ENCODE measurements at regions not wholly inside any gene's neighbourhood (a gene's known extent, or its start where the extent isn't known, plus 50 kb on each side); places are given as distances from the start of the nearest gene placed in this dataset.

DNA sequence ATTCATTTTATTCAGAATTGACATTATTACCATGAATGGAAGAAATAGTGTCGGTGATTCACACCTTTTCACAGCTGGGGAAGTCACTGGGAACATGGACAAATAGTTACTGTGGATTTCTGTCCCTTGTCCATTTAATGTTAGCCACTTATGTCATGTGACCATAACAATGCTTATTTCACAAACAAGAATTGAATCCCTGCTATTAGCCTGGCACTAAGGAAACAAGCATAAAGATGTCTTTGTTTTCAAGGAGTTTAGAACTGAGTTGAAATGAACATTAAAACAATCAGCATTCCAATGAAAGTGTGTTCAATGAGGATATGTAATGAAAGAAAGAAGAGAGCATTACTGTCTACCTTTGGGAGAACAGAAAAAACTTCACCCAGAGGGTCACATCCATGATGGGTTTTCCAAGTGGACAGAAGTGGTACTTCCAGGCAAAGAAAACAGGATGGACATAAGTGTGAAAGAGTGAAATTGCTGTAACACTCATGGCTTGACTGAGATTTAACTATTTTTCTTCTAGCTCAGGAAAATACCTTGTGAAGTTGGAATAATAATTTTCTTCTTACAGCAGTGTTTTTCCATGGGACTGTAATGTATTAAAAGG, 324.5 kb upstream of the UBE2E3 start:
- TF ChIP-seq CTCF (IDR thresholded peaks at IDR 0.05; ENCODE audit: low read length, missing control alignments): peak; percentile 43

DNA sequence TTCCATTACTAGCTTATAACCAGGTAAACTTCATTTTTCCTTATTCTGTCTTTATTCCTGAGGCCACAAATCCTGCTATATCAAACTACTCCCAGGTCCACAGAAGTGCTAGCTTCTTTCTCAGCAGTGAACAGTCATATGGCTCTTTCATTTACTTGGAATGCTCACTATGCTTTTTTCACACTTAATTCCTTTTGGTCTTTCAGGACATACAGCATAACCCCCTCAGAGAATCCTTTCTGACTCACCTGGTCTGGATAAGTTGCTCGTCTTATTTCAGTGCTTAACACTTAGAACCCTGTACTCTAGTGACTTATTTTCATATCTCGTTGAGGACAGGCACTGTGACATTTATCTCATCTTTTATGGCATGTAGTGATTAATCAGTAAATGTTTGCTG, 325.0 kb upstream of the UBE2E3 start:
- H3K4me3 ChIP-seq (replicated peaks; ENCODE audit: low read depth, low read length): no peak overlapping the region
- TF ChIP-seq CTCF (IDR thresholded peaks at IDR 0.05; ENCODE audit: low read length, missing control alignments): no peak
- no peak for DNase-seq (ENCODE audit: low read depth)

More for the DNA sequence above, 324.5 kb upstream of the UBE2E3 start:
- H3K4me3 ChIP-seq (replicated peaks; ENCODE audit: low read depth, low read length): no peak overlapping the region
- no peak for DNase-seq (ENCODE audit: low read depth)

DNA sequence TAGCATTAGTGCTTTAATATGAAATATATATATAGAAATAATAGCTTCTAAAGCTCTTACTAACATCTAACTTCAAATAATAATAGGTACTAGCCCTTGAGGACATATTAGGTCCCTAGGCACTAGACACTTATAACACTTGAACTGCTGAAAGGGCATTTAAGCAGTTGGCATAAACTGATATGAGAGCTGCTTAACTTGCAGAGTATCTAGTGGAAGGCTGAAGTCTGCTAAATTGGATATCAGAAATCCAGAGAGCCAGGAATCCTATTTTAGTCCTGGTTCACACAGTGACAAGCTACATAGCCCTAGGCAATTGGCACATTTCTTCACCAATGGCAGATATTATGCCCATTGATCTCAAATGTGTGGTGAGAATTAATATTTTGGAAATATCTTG, 326.9 kb upstream of the UBE2E3 start:
- no peak for DNase-seq (ENCODE audit: low read depth)
- no peak for TF ChIP-seq CTCF (IDR thresholded peaks at IDR 0.05; ENCODE audit: low read length, missing control alignments)
- H3K4me3 ChIP-seq (replicated peaks; ENCODE audit: low read depth, low read length): no peak overlapping the region

- no peak for DNase-seq (ENCODE audit: low read depth)
- no peak for TF ChIP-seq CTCF (IDR thresholded peaks at IDR 0.05; ENCODE audit: low read length, missing control alignments)
- no peak overlapping the region for H3K4me3 ChIP-seq (replicated peaks; ENCODE audit: low read depth, low read length)
Measured at GRCh38 chr2:180652794-180653193, 327.6 kb upstream of the UBE2E3 start.

DNA sequence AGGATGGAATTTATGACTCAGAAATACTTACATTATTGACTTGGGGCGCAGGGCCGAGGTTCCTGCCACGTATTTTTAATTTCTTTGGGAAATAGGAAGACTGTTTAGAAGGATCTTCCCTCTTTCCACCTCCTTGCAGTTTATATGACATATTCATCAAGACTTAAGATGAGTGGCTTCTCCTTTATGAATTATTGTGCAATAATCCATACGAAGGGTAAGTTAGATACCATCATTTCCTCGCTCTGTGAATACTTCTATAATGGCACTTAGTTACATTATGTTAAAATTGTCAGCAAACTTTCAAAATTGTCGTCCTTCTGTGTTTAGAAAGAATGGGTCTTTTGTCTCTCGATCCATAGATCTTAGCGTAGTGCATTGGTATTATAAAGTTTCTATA, 328.8 kb upstream of the UBE2E3 start:
- no peak for TF ChIP-seq CTCF (IDR thresholded peaks at IDR 0.05; ENCODE audit: low read length, missing control alignments)
- H3K4me3 ChIP-seq (replicated peaks; ENCODE audit: low read depth, low read length): no peak overlapping the region

DNA sequence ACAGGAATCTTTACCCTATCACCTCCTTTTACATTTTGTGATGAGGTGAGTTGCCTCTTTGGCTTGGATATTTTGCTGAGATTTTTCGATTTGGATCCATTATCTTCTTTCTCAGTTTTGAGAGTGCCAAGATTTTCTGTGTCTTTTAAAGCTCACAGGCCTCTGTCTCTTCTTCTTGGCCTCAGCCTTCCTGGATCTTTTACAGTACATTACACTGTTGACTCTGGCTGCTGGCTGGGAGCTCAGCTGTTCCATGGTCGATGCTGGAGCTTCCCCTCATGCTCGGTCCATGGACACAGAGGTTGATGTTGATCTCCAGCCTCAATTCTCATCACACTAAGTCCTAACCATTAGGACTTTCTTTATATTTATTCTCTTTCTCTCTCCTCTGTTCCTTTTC, 332.8 kb upstream of the UBE2E3 start:
- TF ChIP-seq CTCF (IDR thresholded peaks at IDR 0.05; ENCODE audit: low read length, missing control alignments): no peak
- DNase-seq (ENCODE audit: low read depth): no peak
- H3K4me3 ChIP-seq (replicated peaks; ENCODE audit: low read depth, low read length): no peak overlapping the region

More for the DNA sequence above, 328.8 kb upstream of the UBE2E3 start:
- no peak for DNase-seq (ENCODE audit: low read depth)

DNA sequence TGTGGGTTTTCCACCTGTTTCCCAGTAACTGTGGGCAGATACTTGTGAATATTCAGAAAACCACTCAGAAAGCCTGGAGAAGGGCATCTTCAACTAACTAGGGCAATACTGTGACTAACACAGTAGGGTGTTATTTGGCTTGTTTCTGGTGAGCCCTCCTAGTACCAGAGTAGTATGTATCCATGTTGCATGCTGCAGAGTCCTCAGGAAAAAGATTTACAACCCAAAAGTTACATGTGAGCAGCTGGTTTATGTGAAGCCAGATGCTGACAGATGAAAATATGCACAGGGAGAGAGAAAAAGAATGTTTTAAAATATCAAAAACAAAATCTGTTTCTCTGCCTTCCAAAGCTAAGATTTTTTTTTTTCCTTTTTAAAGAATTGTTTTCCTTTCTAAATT, 333.2 kb upstream of the UBE2E3 start:
- TF ChIP-seq CTCF (IDR thresholded peaks at IDR 0.05; ENCODE audit: low read length, missing control alignments): no peak
- no peak overlapping the region for H3K4me3 ChIP-seq (replicated peaks; ENCODE audit: low read depth, low read length)
- DNase-seq (ENCODE audit: low read depth): no peak
